WTC11 (cell line): ENCODE measurements at regions not wholly inside any gene's neighbourhood (a gene's known extent, or its start where the extent isn't known, plus 50 kb on each side); places are given as distances from the start of the nearest gene placed in this dataset.

Experiments
- ATAC-seq: fragments of 200-7000 bp; cut with Tn5 transposase; 2 replicates; pipeline ENCODE4 v1.10.0; 2021; ENCODE audit warnings: mild to moderate bottlenecking, moderate library complexity
- CTCF ChIA-PET: fragments of 300-600 bp; sonication (Branson Sonifier 250); formaldehyde crosslinking; loops from one replicate; lab custom pipeline; 2021; ENCODE audit warnings: antibody characterized with exemption; lab: Charles Lee
- POLR2A ChIA-PET: fragments of 350-600 bp; sonication (Branson Sonifier 250); formaldehyde crosslinking; loops from one replicate; lab custom pipeline; 2021; ENCODE audit warnings: antibody characterized with exemption; lab: Charles Lee
- DNase-seq: peaks from one replicate; pipeline ENCODE4 v3.0.0; 2021; ENCODE audit warnings: low spot score
- H3K27ac Mint-ChIP-seq: 2 replicates; pipeline ENCODE4 v1.8.0; 2021; ENCODE audit warnings: mixed read lengths
- H3K27me3 Mint-ChIP-seq: 2 replicates; pipeline ENCODE4 v1.8.0; 2021; ENCODE audit warnings: low read depth, mild to moderate bottlenecking, moderate library complexity, mixed read lengths
- H3K36me3 Mint-ChIP-seq: 2 replicates; pipeline ENCODE4 v1.8.0; 2021; ENCODE audit warnings: mixed read lengths
- H3K4me1 Mint-ChIP-seq: 2 replicates; pipeline ENCODE4 v1.8.0; 2022; ENCODE audit warnings: mixed read lengths
- H3K4me3 Mint-ChIP-seq: 2 replicates; pipeline ENCODE4 v1.8.0; 2021; ENCODE audit warnings: mild to moderate bottlenecking, moderate library complexity, mixed read lengths
- H3K9me3 Mint-ChIP-seq: 2 replicates; pipeline ENCODE4 v1.8.0; 2021; ENCODE audit warnings: mixed read lengths
- AFF4 ChIP-seq: sonication (generic); formaldehyde crosslinking; IDR thresholded peaks from 2 replicates; pipeline ENCODE4 v1.8.1; 2023; ENCODE audit warnings: mild to moderate bottlenecking, missing genetic modification reagents, borderline replicate concordance
- AR ChIP-seq: fragments of 250-450 bp; sonication (Bioruptor Pico); IDR thresholded peaks from 2 replicates; pipeline ENCODE4 v1.9.0; 2021; ENCODE audit warnings: mild to moderate bottlenecking
- CBFB ChIP-seq: sonication (generic); formaldehyde crosslinking; IDR thresholded peaks from 2 replicates; pipeline ENCODE4 v1.8.1; 2022; ENCODE audit warnings: mild to moderate bottlenecking, low read depth, missing genetic modification reagents
- CREB1 ChIP-seq: sonication (generic); formaldehyde crosslinking; IDR thresholded peaks from 2 replicates; pipeline ENCODE4 v1.8.0; 2023; ENCODE audit warnings: mild to moderate bottlenecking, missing genetic modification reagents
- ERG ChIP-seq: fragments of 250-450 bp; sonication (Bioruptor Pico); IDR thresholded peaks from 2 replicates; pipeline ENCODE4 v1.8.0; 2021; ENCODE audit warnings: mild to moderate bottlenecking
- ESRRA ChIP-seq: sonication (generic); formaldehyde crosslinking; IDR thresholded peaks from 2 replicates; pipeline ENCODE4 v1.8.1; 2022; ENCODE audit warnings: mild to moderate bottlenecking, missing genetic modification reagents, borderline replicate concordance
- NFYB ChIP-seq: sonication (generic); formaldehyde crosslinking; conservative IDR thresholded peaks from 2 replicates; pipeline ENCODE4 v1.8.0; 2022; ENCODE audit warnings: low read depth, missing genetic modification reagents
- RORB ChIP-seq: fragments of 250-450 bp; sonication (Bioruptor Pico); IDR thresholded peaks from 2 replicates; pipeline ENCODE4 v1.9.0; 2021; ENCODE audit warnings: mild to moderate bottlenecking
- TCF7 ChIP-seq: sonication (generic); formaldehyde crosslinking; IDR thresholded peaks from 2 replicates; pipeline ENCODE4 v1.8.0; 2022; ENCODE audit warnings: mild to moderate bottlenecking, low read depth, missing genetic modification reagents, moderate library complexity
- TEAD1 ChIP-seq: sonication (generic); formaldehyde crosslinking; IDR thresholded peaks from 2 replicates; pipeline ENCODE4 v1.8.0; 2022; ENCODE audit warnings: mild to moderate bottlenecking, missing genetic modification reagents
- TP53 ChIP-seq: sonication (generic); formaldehyde crosslinking; IDR thresholded peaks from 2 replicates; pipeline ENCODE4 v1.8.1; 2023; ENCODE audit warnings: mild to moderate bottlenecking, missing genetic modification reagents
- ZNF121 ChIP-seq: sonication (generic); formaldehyde crosslinking; IDR thresholded peaks from 2 replicates; pipeline ENCODE4 v1.8.0; 2023; ENCODE audit warnings: missing genetic modification reagents
- TF ChIP-seq, protein P1 (sequence below): sonication (generic); formaldehyde crosslinking; IDR thresholded peaks from 2 replicates; pipeline ENCODE4 v1.8.1; 2022; ENCODE audit warnings: mild to moderate bottlenecking, moderate library complexity, missing genetic modification reagents
- TF ChIP-seq, protein P2 (sequence below): sonication (generic); formaldehyde crosslinking; IDR thresholded peaks from 2 replicates; pipeline ENCODE4 v1.8.1; 2023; ENCODE audit warnings: mild to moderate bottlenecking, missing genetic modification reagents, moderate library complexity
- TF ChIP-seq, protein P3 (sequence below): sonication (generic); formaldehyde crosslinking; IDR thresholded peaks from 2 replicates; pipeline ENCODE4 v1.8.1; 2022; ENCODE audit warnings: low read depth, mild to moderate bottlenecking, moderate library complexity, missing genetic modification reagents, borderline replicate concordance
- TF ChIP-seq, protein P4 (sequence below): sonication (generic); formaldehyde crosslinking; IDR thresholded peaks from 2 replicates; pipeline ENCODE4 v1.8.0; 2023; ENCODE audit warnings: mild to moderate bottlenecking, missing genetic modification reagents
- TF ChIP-seq, protein P5 (sequence below): sonication (generic); formaldehyde crosslinking; IDR thresholded peaks from 2 replicates; pipeline ENCODE4 v1.8.1; 2023; ENCODE audit warnings: mild to moderate bottlenecking, missing genetic modification reagents, moderate library complexity

- ATAC-seq (no peak), DNase-seq (no peak)
- peaks cover 8% of the 10 kb centered on the region for H3K9me3 Mint-ChIP-seq
- H3K27ac Mint-ChIP-seq, result no peak overlapping the region
- CTCF ChIA-PET, result no interaction called here
- no peak for TF ChIP-seq TP53
- TF ChIP-seq, protein P1, sequence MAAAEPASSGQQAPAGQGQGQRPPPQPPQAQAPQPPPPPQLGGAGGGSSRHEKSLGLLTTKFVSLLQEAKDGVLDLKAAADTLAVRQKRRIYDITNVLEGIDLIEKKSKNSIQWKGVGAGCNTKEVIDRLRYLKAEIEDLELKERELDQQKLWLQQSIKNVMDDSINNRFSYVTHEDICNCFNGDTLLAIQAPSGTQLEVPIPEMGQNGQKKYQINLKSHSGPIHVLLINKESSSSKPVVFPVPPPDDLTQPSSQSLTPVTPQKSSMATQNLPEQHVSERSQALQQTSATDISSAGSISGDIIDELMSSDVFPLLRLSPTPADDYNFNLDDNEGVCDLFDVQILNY (CRISPR knock-in tag), result no peak
- TF ChIP-seq CREB1 (CRISPR knock-in tag), result no peak
- TF ChIP-seq CBFB (CRISPR knock-in tag), result no peak
- TF ChIP-seq, protein P2, sequence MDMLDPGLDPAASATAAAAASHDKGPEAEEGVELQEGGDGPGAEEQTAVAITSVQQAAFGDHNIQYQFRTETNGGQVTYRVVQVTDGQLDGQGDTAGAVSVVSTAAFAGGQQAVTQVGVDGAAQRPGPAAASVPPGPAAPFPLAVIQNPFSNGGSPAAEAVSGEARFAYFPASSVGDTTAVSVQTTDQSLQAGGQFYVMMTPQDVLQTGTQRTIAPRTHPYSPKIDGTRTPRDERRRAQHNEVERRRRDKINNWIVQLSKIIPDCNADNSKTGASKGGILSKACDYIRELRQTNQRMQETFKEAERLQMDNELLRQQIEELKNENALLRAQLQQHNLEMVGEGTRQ (CRISPR knock-in tag), result no peak
- no peak for TF ChIP-seq ZNF121
- no peak for TF ChIP-seq RORB (CRISPR knock-in tag)
- TF ChIP-seq ESRRA (CRISPR knock-in tag), result no peak
- no peak for TF ChIP-seq NFYB
- TF ChIP-seq AFF4 (CRISPR knock-in tag), result no peak
- TF ChIP-seq, protein P3, sequence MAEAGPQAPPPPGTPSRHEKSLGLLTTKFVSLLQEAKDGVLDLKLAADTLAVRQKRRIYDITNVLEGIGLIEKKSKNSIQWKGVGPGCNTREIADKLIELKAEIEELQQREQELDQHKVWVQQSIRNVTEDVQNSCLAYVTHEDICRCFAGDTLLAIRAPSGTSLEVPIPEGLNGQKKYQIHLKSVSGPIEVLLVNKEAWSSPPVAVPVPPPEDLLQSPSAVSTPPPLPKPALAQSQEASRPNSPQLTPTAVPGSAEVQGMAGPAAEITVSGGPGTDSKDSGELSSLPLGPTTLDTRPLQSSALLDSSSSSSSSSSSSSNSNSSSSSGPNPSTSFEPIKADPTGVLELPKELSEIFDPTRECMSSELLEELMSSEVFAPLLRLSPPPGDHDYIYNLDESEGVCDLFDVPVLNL (CRISPR knock-in tag), result no peak
- TF ChIP-seq TEAD1 (CRISPR knock-in tag), result no peak
- TF ChIP-seq TCF7, result no peak
- TF ChIP-seq ERG, result no peak
- TF ChIP-seq, protein P4, sequence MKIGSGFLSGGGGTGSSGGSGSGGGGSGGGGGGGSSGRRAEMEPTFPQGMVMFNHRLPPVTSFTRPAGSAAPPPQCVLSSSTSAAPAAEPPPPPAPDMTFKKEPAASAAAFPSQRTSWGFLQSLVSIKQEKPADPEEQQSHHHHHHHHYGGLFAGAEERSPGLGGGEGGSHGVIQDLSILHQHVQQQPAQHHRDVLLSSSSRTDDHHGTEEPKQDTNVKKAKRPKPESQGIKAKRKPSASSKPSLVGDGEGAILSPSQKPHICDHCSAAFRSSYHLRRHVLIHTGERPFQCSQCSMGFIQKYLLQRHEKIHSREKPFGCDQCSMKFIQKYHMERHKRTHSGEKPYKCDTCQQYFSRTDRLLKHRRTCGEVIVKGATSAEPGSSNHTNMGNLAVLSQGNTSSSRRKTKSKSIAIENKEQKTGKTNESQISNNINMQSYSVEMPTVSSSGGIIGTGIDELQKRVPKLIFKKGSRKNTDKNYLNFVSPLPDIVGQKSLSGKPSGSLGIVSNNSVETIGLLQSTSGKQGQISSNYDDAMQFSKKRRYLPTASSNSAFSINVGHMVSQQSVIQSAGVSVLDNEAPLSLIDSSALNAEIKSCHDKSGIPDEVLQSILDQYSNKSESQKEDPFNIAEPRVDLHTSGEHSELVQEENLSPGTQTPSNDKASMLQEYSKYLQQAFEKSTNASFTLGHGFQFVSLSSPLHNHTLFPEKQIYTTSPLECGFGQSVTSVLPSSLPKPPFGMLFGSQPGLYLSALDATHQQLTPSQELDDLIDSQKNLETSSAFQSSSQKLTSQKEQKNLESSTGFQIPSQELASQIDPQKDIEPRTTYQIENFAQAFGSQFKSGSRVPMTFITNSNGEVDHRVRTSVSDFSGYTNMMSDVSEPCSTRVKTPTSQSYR, result no peak
- TF ChIP-seq, protein P5, sequence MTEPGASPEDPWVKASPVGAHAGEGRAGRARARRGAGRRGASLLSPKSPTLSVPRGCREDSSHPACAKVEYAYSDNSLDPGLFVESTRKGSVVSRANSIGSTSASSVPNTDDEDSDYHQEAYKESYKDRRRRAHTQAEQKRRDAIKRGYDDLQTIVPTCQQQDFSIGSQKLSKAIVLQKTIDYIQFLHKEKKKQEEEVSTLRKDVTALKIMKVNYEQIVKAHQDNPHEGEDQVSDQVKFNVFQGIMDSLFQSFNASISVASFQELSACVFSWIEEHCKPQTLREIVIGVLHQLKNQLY, result no peak
- no peak for TF ChIP-seq AR
- POLR2A ChIA-PET, result no interaction called here
- H3K36me3 Mint-ChIP-seq, result 0 out of 2 replicates have a peak, but pooled peaks cover 2% of the 10 kb centered on the region
- H3K4me1 Mint-ChIP-seq, result 0 out of 2 replicates have a peak, but pooled peaks cover 2% of the 10 kb centered on the region
- H3K4me3 Mint-ChIP-seq, result no peak overlapping the region
- H3K27me3 Mint-ChIP-seq, result no peaks in the 10 kb centered on the region
Observed at GRCh38 chr3:117557464-117558090, 848.0 kb downstream of the TUSC7 start.
